Kidney (tissue), 13 donors: ENCODE measurements at regions not wholly inside any gene's neighbourhood (a gene's known extent, or its start where the extent isn't known, plus 50 kb on each side); places are given as distances from the start of the nearest gene placed in this dataset.
A peak's percentile ranks its signal among the peaks of the same experiment; 100 is the strongest.

Experiments
- DNase-seq, 5 donors: peaks; one replicate each; pipeline ENCODE4 v3.0.0-alpha.2; 2013 to 2020
- FAIRE-seq: peaks from 2 replicates; lab custom pipeline; 2012; peaks lifted over from hg19 to GRCh38; lab: Jason Lieb, UNC
- H3K27ac ChIP-seq, 2 donors: one replicate each; pipeline ENCODE4 v1.7.0; 2013; ENCODE audit warnings: low read depth in 2 of 2, low read length in 2 of 2, inconsistent platforms in 1 of 2
- H3K27me3 ChIP-seq: one replicate; pipeline ENCODE4 v1.7.1; 2013; ENCODE audit warnings: low read length, inconsistent platforms; ENCODE audit not compliant: control insufficient read depth, insufficient read depth
- H3K36me3 ChIP-seq, 3 donors: one replicate each; pipeline versions ENCODE4 v1.7.0 to v1.7.1; 2013; ENCODE audit warnings: low read length in 3 of 3, control low read depth in 1 of 3, inconsistent platforms in 1 of 3; ENCODE audit not compliant: insufficient read depth in 3 of 3, control insufficient read depth in 2 of 3
- H3K4me1 ChIP-seq, 3 donors: one replicate each; pipeline versions ENCODE4 v1.7.0 to v1.7.1; 2013; ENCODE audit warnings: low read length in 3 of 3, inconsistent platforms in 1 of 3, low read depth in 1 of 3; ENCODE audit not compliant: control insufficient read depth in 2 of 3, insufficient read depth in 2 of 3
- H3K4me3 ChIP-seq, 3 donors: one replicate each; pipeline versions ENCODE4 v1.7.0 to v1.8.1; 2013; ENCODE audit warnings: low read length in 3 of 3, control low read depth in 1 of 3, inconsistent platforms in 1 of 3
- H3K9ac ChIP-seq, 3 donors: one replicate each; pipeline versions ENCODE4 v1.7.0 to v1.7.1; 2013; ENCODE audit warnings: low read length in 3 of 3, control low read depth in 1 of 3, inconsistent platforms in 1 of 3
- H3K9me3 ChIP-seq, 3 donors: one replicate each; pipeline versions ENCODE4 v1.7.0 to v1.7.1; 2013; ENCODE audit warnings: low read length in 3 of 3, control low read depth in 1 of 3, inconsistent platforms in 1 of 3; ENCODE audit not compliant: control insufficient read depth in 2 of 3, insufficient read depth in 1 of 3
- intact Hi-C: fragments of 100-400 bp; cut with DNase I; formaldehyde crosslinking; loops from one replicate; pipeline ENCODE4 v1.11.1; 2022
- TF ChIP-seq, protein P1 (sequence below): IDR thresholded peaks from 3 replicates; pipeline ENCODE4 v1.5.1; 2012; ENCODE audit warnings: mild to moderate bottlenecking, moderate library complexity, borderline replicate concordance; ENCODE audit not compliant: insufficient read depth; ENCODE audit errors: extremely low read depth
- donor health status: control.
- donor health status: control.
- donor health status: control.
- donor health status: control.
- donor health status: control.
- donor health status: DM: yes; HTN: yes; CAD: no.
- donor health status: Normal renal cell carcinoma (clear cell type).

DNA sequence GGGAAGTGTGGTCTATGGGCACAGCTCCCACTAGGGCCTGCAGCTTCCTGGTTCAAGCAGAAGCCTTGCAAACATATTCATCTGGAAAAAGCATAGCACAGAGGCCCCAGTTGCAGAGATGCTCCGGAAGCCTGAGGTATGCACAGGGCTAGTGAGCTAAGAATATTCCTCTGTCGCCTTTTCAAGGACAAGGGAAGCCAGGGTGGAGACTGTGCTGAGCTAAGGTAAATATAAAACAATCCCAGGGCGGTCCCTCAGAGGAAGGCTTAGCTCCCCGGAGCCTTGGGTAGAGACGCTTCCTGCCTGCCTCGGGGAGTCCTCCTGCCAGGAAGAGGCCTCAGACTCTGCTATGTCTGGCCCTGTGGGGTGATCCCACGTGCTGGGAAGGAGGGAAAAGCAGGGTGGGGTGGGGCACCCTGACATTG lies 134.8 kb upstream of the FOXA2 start:
- intact Hi-C loops = no loop called here
- Histone ChIP-seq H3K4me3 (no peak overlapping the region), H3K27ac (no peak overlapping the region), H3K4me1 (no peaks in the 10 kb centered on the region), H3K27me3 (no peaks in the 10 kb centered on the region), H3K9me3 (no peaks in the 10 kb centered on the region), H3K9ac (no peak overlapping the region), H3K36me3 (no peaks in the 10 kb centered on the region)
- DNase-seq = peak in 1 of 5 donors; percentile 11
- TF ChIP-seq, protein P1, sequence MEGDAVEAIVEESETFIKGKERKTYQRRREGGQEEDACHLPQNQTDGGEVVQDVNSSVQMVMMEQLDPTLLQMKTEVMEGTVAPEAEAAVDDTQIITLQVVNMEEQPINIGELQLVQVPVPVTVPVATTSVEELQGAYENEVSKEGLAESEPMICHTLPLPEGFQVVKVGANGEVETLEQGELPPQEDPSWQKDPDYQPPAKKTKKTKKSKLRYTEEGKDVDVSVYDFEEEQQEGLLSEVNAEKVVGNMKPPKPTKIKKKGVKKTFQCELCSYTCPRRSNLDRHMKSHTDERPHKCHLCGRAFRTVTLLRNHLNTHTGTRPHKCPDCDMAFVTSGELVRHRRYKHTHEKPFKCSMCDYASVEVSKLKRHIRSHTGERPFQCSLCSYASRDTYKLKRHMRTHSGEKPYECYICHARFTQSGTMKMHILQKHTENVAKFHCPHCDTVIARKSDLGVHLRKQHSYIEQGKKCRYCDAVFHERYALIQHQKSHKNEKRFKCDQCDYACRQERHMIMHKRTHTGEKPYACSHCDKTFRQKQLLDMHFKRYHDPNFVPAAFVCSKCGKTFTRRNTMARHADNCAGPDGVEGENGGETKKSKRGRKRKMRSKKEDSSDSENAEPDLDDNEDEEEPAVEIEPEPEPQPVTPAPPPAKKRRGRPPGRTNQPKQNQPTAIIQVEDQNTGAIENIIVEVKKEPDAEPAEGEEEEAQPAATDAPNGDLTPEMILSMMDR = no peak
- no peak for FAIRE-seq

GRCh38 chr20:22720206-22720605 lies 135.8 kb upstream of the FOXA2 start:
- H3K9me3 ChIP-seq = no peaks in the 10 kb centered on the region
- H3K9ac ChIP-seq = no peak overlapping the region
- no peaks in the 10 kb centered on the region for H3K4me1 ChIP-seq
- no peaks in the 10 kb centered on the region for H3K36me3 ChIP-seq
- no peak for DNase-seq
- no peak for FAIRE-seq
- H3K27me3 ChIP-seq = no peaks in the 10 kb centered on the region
- TF ChIP-seq, protein P1 = no peak
- intact Hi-C loops = no loop called here
- H3K27ac ChIP-seq = no peak overlapping the region
- no peak overlapping the region for H3K4me3 ChIP-seq

GRCh38 chr20:22722811-22723210 lies 138.4 kb upstream of the FOXA2 start:
- DNase-seq = peak in 1 of 5 donors; percentile 33
- TF ChIP-seq, protein P1 = no peak
- H3K27me3 ChIP-seq = no peaks in the 10 kb centered on the region
- H3K4me3 ChIP-seq = no peak overlapping the region
- no peaks in the 10 kb centered on the region for H3K9me3 ChIP-seq
- H3K4me1 ChIP-seq = no peaks in the 10 kb centered on the region
- intact Hi-C loops = no loop called here
- H3K27ac ChIP-seq = no peak overlapping the region
- no peak overlapping the region for H3K9ac ChIP-seq
- no peaks in the 10 kb centered on the region for H3K36me3 ChIP-seq
- no peak for FAIRE-seq

DNA sequence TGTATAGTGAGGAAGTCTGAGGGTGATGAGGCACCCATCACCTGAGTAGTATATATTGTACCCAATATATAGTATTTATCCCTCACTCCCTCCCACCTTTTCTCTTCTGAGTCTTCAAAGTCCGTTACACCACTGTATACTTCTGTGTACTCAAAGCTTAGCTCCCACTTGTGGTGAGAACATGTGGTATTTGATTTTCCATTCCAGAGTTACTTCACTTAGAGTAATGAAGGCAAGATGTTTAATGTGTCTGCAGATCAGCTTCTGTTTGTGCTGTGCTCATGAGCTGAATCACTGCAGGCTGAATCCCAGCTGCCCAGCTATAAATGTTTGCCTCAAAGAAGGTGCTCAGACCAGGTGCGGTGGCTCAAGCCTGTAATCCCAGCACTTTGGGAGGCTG lies 139.3 kb upstream of the FOXA2 start:
- Histone ChIP-seq H3K4me3 (no peak overlapping the region), H3K36me3 (no peaks in the 10 kb centered on the region), H3K27me3 (no peaks in the 10 kb centered on the region), H3K27ac (no peak overlapping the region), H3K9me3 (no peaks in the 10 kb centered on the region), H3K9ac (no peak overlapping the region), H3K4me1 (no peaks in the 10 kb centered on the region)
- intact Hi-C loops = no loop called here
- no peak for DNase-seq
- TF ChIP-seq, protein P1 = no peak
- FAIRE-seq = no peak
